BLaER1 treated with 17β-estradiol and CSF1 and Interleukin-3, amounts not matched to agents 10 nM and 100 nM (cell line): ENCODE measurements at regions not wholly inside any gene's neighbourhood (a gene's known extent, or its start where the extent isn't known, plus 50 kb on each side); places are given as distances from the start of the nearest gene placed in this dataset.
"Not testable (repeated sequence)": the region's sequence is repeated elsewhere in the genome, so short reads cannot be mapped to it uniquely, and the experiment has no call there.

Experiments used
- H3K27ac ChIP-seq, 11 experiments: shearing (Covaris generic); formaldehyde crosslinking; 2 replicates each; pipeline ENCODE4 v1.8.1; 2022
- H3K27me3 ChIP-seq, 11 experiments: shearing (Covaris generic); formaldehyde crosslinking; 2 replicates each; pipeline ENCODE4 v1.8.1; 2022
- H3K36me3 ChIP-seq, 11 experiments: shearing (Covaris generic); formaldehyde crosslinking; 2 replicates each; pipeline ENCODE4 v1.8.1; 2022
- H3K4me1 ChIP-seq, 10 experiments: shearing (Covaris generic); formaldehyde crosslinking; 2 replicates each; pipeline ENCODE4 v1.8.1; 2022
- H3K4me2 ChIP-seq, 11 experiments: shearing (Covaris generic); formaldehyde crosslinking; 2 replicates each; pipeline ENCODE4 v1.8.1; 2022
- H3K4me3 ChIP-seq, 10 experiments: shearing (Covaris generic); formaldehyde crosslinking; 2 replicates each; pipeline ENCODE4 v1.8.1; 2022
- H3K9ac ChIP-seq, 11 experiments: shearing (Covaris generic); formaldehyde crosslinking; 2 replicates each; pipeline ENCODE4 v1.8.1; 2022
- H3K9me3 ChIP-seq, 11 experiments: shearing (Covaris generic); formaldehyde crosslinking; replicated peaks in 1 of 11; 2 replicates each; pipeline ENCODE4 v1.8.1; 2022
- H4K20me1 ChIP-seq, 11 experiments: shearing (Covaris generic); formaldehyde crosslinking; 2 replicates each; pipeline ENCODE4 v1.8.1; 2022
- Cebpa-rat ChIP-seq, 11 experiments: shearing (Covaris generic); IDR thresholded peaks; 2 replicates each; pipeline ENCODE4 v1.8.1; 2022

- H3K4me1 ChIP-seq = peaks cover 11 to 36% (median 28%) of the 10 kb centered on the region in 10 experiments
- TF ChIP-seq Cebpa-rat (IDR thresholded peaks at IDR 0.05) = no peak
- H3K4me2 ChIP-seq = no peak overlapping the region
- H3K9ac ChIP-seq = no peak overlapping the region
- no peaks in the 10 kb centered on the region for H3K9me3 ChIP-seq
- H4K20me1 ChIP-seq = peaks cover 0 to 3% (median 0%) of the 10 kb centered on the region in 11 experiments; a peak in 1 of 22 replicates
- no peak overlapping the region for H3K27ac ChIP-seq
- peaks cover 0 to 14% (median 0%) of the 10 kb centered on the region in 11 experiments; a peak in 3 of 22 replicates for H3K27me3 ChIP-seq
- no peaks in the 10 kb centered on the region for H3K36me3 ChIP-seq
- no peak overlapping the region for H3K4me3 ChIP-seq
These were observed 269.0 kb downstream of the C16orf95 start for GRCh38 chr16:87048038-87048729.

DNA sequence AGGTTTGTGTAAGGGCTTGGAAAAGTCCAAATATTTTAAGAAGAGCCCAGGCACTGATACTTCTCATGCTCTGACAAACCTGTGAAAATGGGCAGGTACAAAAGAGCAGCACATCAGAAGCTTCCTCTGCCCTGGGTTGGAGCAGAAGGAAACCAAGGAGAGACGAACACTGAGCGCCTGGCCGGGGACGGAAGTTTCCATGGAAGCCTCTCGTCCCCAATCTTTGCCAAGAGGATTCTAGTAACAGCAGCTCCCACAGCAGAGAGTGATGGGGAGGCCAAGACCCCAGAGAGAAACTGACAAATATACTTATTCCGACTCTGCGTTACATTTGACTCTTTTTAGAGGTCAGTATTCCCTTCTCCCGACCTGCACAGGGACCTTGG, 268.5 kb downstream of the C16orf95 start:
- H3K27me3 ChIP-seq = peaks cover 0 to 14% (median 0%) of the 10 kb centered on the region in 11 experiments; a peak in 3 of 22 replicates

DNA sequence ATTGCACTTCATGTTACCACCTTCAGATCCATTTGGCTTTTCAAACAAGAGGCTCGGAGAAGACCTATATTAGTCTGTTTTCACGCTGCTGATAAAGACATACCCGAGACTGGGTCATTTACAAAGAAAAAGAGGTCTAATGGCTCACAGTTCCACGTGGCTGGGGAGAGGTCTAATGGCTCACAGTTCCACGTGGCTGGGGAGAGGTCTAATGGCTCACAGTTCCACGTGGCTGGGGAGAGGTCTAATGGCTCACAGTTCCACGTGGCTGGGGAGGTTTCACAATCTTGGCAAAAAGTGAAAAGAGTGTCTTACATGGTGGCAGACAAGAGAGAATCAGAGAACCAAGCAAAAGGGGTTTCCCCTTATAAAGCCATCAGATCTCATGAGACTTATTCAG, 268.0 kb downstream of the C16orf95 start:
- not testable (repeated sequence) for H3K9ac ChIP-seq, H3K4me3 ChIP-seq, H3K9me3 ChIP-seq, H3K27ac ChIP-seq, H3K36me3 ChIP-seq, H4K20me1 ChIP-seq
- Histone ChIP-seq H3K4me2 (peak overlapping the region in 1 of 11 experiments; percentile 21; a peak in 1 of 22 replicates), H3K27me3 (peaks cover 0 to 14% (median 0%) of the 10 kb centered on the region in 11 experiments; a peak in 3 of 22 replicates), H3K4me1 (peaks cover under 1 to 26% (median 19%) of the 10 kb centered on the region in 10 experiments; a peak in 16 of 20 replicates)
- TF ChIP-seq Cebpa-rat (IDR thresholded peaks at IDR 0.05) = peak in 1 of 11 experiments; percentile 7; a peak in 1 of 22 replicates

More for the DNA sequence above, 268.5 kb downstream of the C16orf95 start:
- no peak overlapping the region for H3K4me3 ChIP-seq
- no peaks in the 10 kb centered on the region for H3K36me3 ChIP-seq
- no peak overlapping the region for H3K27ac ChIP-seq
- no peaks in the 10 kb centered on the region for H4K20me1 ChIP-seq
- H3K4me2 ChIP-seq = no peak overlapping the region
- no peak for TF ChIP-seq Cebpa-rat (IDR thresholded peaks at IDR 0.05)
- peaks cover 5 to 31% (median 23%) of the 10 kb centered on the region in 10 experiments; a peak in 19 of 20 replicates for H3K4me1 ChIP-seq
- no peak overlapping the region for H3K9ac ChIP-seq
- peaks cover 0 to 1% (median 0%) of the 10 kb centered on the region in 11 experiments; a peak in 3 of 22 replicates for H3K9me3 ChIP-seq

DNA sequence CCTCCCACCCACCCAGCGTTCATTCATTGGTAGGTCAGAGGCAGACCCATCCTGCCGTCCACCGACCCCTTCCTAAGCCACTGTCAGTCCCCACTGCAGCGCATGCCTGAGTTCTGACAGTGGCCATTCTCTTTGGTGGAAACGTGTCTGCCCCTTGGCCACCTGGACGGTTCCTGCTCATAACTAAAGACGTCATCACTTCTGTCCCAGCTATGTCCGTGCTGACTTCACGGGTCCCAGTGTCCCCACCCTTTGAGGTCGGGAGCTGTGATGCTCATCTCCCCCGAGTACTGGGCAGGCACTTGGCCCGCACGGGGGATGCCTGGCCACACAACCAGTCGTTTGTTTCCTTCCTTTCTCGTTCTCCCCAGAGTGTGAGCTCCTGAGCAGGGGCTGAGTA, 267.1 kb downstream of the C16orf95 start:
- Histone ChIP-seq H3K4me2 (peak overlapping the region in 7 of 11 experiments; percentile 3 to 56 (median 28); a peak in 11 of 22 replicates), H3K27me3 (peaks cover 0 to 8% (median 0%) of the 10 kb centered on the region in 11 experiments; a peak in 3 of 22 replicates), H3K4me3 (no peak overlapping the region), H3K9me3 (peaks cover 0 to 10% (median 7%) of the 10 kb centered on the region in 11 experiments; a peak in 13 of 22 replicates), H3K4me1 (peaks cover 0 to 21% (median 14%) of the 10 kb centered on the region in 10 experiments; a peak in 13 of 20 replicates), H4K20me1 (no peaks in the 10 kb centered on the region), H3K27ac (no peak overlapping the region), H3K9ac (no peak overlapping the region; a peak in 1 of 22 replicates), H3K36me3 (no peaks in the 10 kb centered on the region)
- TF ChIP-seq Cebpa-rat (IDR thresholded peaks at IDR 0.05) = no peak

DNA sequence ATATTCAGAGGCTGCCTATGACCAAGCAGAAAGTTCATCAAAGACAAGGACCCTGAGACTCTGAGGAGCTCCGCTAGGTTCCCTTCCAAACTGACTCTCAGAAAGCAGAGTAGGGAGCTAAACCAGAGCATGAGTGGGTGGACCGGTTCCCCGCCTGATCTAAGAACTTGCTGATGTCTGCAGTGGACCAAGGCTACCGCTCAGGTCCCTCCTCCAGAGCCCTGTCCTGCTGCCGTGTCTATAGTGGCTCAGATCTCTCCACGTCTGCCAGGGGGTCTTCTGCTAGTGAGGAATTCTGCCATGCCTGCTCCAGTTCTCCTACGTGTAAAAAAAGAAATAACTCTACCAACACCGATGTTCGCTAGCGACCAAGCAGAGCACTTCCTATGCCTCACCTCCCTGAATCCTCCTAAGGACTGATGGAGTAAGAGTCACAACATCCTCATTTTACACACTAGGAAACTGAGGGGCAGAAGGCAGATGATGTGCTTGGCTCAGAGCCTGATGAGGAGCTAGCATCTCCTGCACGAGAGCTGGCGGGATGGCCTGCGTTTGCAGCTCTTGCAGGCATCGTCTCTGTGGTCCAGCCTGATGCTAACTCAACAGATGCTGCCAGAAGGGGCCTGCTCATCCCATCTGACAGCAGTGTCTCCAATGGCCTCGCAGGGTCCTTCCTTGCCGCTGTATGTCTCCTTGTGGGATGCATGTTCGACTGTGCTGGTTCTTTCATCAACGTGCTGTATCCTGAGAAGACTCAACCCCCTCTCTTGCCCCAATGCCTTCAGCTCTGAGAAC, 265.5 kb downstream of the C16orf95 start:
- Histone ChIP-seq H3K9ac (no peak overlapping the region), H3K9me3 (peaks cover 0 to 10% (median 7%) of the 10 kb centered on the region in 11 experiments; a peak in 13 of 22 replicates), H3K27me3 (no peaks in the 10 kb centered on the region), H3K27ac (no peak overlapping the region), H3K4me3 (no peak overlapping the region), H3K4me1 (peaks cover 0 to 9% (median 7%) of the 10 kb centered on the region in 10 experiments; a peak in 9 of 20 replicates), H4K20me1 (no peaks in the 10 kb centered on the region), H3K4me2 (no peak overlapping the region), H3K36me3 (no peaks in the 10 kb centered on the region)
- no peak for TF ChIP-seq Cebpa-rat (IDR thresholded peaks at IDR 0.05)

GRCh38 chr16:87052506-87052905, 264.7 kb downstream of the C16orf95 start:
- Histone ChIP-seq H3K9me3 (peaks cover 0 to 10% (median 7%) of the 10 kb centered on the region in 11 experiments; a peak in 13 of 22 replicates), H3K9ac (no peak overlapping the region), H3K4me3 (no peak overlapping the region), H3K27ac (no peak overlapping the region), H4K20me1 (no peaks in the 10 kb centered on the region), H3K27me3 (no peaks in the 10 kb centered on the region), H3K4me1 (peaks cover 0 to 9% (median 7%) of the 10 kb centered on the region in 10 experiments; a peak in 9 of 20 replicates), H3K36me3 (no peaks in the 10 kb centered on the region), H3K4me2 (no peak overlapping the region)
- TF ChIP-seq Cebpa-rat (IDR thresholded peaks at IDR 0.05) = no peak

DNA sequence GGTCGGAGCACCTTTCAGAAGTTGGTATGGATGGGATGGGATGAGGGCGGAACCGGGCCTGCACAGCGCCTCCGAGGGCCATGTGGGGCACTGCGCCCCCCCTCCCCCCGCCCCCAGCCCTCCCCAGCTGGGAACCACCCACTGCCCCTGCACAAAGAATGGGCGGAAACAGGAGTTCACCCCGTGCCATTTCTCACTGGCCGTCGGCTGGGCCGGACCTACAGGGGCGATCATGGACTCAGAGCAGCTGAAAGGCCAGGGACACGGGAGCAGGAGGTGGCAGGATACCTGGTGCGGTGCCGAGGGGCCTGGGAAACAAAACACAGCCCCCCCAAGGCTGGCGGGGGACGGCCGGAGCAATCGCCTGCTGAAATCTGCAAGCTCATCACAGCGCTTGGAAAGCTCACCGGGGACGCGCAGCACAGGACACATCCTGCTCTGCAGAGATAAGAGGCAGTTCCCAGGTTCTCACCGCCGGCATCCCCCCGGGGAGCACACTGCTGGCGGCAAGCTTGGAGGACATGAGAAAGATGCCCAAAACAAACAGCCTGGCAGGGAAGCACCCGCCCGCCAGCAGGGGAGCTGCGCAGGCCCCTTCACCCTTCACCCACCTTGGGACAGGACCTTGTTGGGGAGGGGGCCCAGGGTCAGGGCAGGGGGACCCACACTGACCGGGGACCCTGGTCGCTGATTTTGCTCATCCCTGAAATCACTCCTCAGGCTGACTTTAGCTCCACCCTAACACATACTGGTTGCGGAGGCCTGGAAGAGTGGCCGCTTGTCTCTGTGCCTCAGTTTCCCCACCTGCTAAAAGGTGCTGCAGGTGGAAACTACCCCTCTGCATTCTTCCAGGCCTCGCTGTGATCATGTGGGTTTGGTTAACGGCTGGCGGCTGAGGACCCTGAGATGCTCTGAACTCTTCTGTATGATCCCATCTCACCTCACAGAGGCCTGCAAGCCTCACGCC, 263.9 kb downstream of the C16orf95 start:
- H3K27me3 ChIP-seq = no peaks in the 10 kb centered on the region
- peaks cover 0 to 9% (median 7%) of the 10 kb centered on the region in 10 experiments; a peak in 9 of 20 replicates for H3K4me1 ChIP-seq
- no peak overlapping the region for H3K4me3 ChIP-seq
- TF ChIP-seq Cebpa-rat (IDR thresholded peaks at IDR 0.05) = no peak
- no peaks in the 10 kb centered on the region for H3K36me3 ChIP-seq
- H3K9ac ChIP-seq = no peak overlapping the region
- no peak overlapping the region for H3K4me2 ChIP-seq
- H4K20me1 ChIP-seq = no peaks in the 10 kb centered on the region
- no peak overlapping the region for H3K27ac ChIP-seq
- H3K9me3 ChIP-seq = peaks cover 0 to 10% (median 7%) of the 10 kb centered on the region in 11 experiments; a peak in 13 of 22 replicates

DNA sequence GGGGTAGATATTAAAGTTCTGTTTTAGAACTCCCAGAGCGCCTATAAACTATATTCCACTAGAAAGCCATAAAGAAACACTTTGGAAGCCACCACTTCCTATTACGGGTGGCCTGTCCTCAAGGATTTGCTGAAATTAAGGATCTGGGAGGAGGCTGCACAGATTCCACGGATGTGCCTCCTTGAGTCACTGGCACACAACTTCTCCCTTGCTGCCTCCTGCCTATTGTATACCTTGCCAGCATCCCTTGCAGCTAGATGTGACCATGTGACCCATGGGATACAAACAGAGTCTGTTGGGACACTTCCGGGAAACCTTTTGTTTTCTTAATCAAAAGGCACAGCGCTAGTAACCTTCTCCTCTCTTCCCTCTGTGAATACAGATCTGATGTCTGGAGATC, 263.0 kb downstream of the C16orf95 start:
- H3K4me3 ChIP-seq = no peak overlapping the region
- TF ChIP-seq Cebpa-rat (IDR thresholded peaks at IDR 0.05) = no peak
- no peak overlapping the region for H3K9ac ChIP-seq
- no peaks in the 10 kb centered on the region for H4K20me1 ChIP-seq
- peaks cover 0 to 9% (median 7%) of the 10 kb centered on the region in 10 experiments; a peak in 9 of 20 replicates for H3K4me1 ChIP-seq
- no peak overlapping the region for H3K4me2 ChIP-seq
- H3K36me3 ChIP-seq = no peaks in the 10 kb centered on the region
- H3K27me3 ChIP-seq = no peaks in the 10 kb centered on the region
- H3K9me3 ChIP-seq = peaks cover 0 to 10% (median 7%) of the 10 kb centered on the region in 11 experiments; a peak in 13 of 22 replicates
- no peak overlapping the region for H3K27ac ChIP-seq
